Activated naive CD4-positive, alpha-beta T cell treated with Interleukin-2 at 50 U/mL for 16 hours (primary cell): ENCODE measurements at regions not wholly inside any gene's neighbourhood (a gene's known extent, or its start where the extent isn't known, plus 50 kb on each side); places are given as distances from the start of the nearest gene placed in this dataset.

ENCODE experiments used
- DNase-seq: peaks from one replicate; pipeline ENCODE4 v3.0.0-alpha.2; 2020

DNA sequence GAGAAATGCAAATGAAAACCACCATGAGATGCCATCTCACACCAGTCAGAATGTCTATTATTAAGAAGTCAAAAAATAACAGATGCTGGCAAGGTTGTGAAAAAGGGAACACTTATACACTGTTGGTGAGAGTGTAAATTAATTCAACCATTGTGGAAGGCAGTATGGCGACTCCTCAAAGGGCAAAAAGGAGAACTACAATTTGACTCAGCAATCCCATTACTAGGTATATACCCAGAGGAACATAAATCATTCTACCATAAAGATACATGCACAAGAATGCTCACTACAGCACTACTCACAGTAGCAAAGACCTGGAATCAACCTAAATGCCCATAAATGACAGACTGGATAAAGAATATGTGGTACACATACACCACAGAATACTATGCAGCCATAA, 161.1 kb upstream of the PDGFD start:
- DNase-seq, result no peak

DNA sequence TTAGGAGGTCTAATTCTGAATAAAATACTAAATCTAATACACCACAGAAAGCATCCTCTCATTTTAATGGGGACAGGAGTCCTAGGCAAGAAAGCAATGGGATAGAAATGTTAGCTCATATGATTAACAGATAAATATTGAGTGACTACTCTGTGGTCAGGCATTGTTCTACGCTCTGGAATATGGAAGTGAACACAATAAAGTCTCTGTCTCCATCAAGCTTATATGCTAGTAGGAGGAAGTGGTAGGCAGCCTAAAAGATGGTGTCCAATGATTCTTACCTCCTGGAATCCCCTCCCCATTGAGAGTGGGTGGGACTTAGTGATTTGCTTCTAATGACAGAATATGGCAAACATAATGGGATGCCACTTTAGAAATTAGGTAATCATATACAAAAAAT, 160.3 kb upstream of the PDGFD start:
- DNase-seq, result no peak

DNA sequence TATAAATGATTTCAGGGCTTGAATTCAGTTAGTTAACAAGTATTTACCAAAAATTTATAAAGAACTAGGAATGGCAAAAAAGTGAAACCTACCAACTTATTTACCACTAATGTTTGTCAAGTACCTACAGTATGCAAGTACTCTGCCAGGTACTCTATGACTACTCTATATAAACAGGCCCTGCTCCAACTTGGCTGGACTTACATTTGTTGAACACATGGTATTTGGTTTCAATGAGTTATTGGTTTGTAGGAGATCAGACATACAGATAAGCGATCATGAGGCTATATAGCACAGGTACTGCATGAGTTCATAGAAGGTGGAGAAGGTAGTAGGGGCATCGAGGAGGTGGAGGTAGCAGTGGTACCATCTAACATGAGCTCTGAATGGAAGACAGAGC, 159.9 kb upstream of the PDGFD start:
- no peak for DNase-seq

DNA sequence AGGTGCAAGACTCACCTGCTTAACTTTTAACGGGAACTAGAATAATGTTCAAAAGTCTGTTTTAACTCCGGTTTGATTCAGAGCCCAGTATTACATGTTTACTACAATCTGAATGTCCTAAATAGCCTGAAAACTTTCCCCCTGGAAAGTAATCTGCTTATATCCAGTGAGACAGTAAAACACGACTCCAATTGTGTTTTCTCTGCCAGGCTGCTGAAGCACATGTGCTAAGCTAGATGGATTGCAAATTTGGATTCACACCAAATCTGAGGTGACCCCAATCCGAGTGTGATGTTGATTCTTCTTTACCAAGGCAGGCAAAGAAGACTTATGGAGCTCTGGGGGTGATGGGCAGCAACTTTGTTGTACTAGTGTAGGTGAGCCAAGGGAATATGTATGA, 158.7 kb upstream of the PDGFD start:
- DNase-seq, result no peak

DNA sequence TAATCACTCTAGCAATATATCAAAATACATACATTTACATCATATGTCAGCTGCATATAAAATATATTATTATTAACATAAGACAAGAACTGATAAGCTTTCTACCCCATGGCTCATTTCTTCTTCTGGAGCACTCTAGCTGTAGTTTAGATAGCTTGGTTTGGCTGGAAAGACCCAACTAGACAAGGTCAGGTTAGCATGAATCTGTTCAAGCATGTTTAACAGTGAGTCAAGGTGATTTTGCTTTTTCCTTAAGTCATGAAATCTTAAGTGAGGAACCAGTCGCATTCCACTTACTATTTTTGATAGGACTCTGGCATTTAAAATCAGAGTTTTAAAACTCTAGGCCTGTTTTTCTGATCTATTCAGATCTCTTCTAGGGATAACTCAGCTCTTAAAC, 157.0 kb upstream of the PDGFD start:
- no peak for DNase-seq

DNA sequence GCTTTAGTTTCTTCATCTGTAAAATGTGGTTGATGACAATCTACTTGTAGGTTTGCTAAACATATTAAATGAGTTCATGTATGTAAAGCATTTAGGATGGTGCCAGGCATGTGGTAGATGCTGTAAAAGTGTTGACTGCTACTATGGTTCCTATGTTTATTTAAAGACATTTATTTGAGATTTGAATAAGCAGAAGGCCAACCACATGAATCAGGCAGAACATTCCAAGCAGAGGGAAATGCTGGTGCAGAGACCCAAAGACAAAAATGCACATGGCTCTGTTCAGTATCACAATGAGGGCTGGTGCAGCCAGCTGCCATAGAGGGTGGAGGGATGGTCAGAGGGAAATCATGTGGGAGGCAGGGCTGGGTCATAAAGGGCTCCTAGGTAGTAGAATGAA, 156.2 kb upstream of the PDGFD start:
- DNase-seq, result no peak

DNA sequence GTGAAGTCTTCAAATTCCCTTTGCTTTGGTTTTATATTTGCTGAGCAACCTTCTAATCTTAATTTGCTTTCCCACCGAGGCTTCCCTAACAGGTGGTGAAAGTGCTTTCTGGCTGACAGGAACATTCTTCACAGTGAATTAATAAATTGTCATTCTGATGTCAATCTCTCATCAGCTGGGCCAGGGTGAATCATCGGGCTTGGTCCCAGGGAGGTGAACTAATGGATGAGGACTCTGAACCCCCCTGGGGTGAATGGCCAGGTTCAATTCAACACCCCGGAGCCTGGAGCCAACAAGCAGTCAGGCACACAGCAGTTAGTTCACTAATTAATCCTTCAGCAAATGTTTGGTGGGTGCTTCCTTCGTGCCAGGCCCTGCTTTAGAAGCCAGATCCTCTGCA, 155.4 kb upstream of the PDGFD start:
- no peak for DNase-seq

DNA sequence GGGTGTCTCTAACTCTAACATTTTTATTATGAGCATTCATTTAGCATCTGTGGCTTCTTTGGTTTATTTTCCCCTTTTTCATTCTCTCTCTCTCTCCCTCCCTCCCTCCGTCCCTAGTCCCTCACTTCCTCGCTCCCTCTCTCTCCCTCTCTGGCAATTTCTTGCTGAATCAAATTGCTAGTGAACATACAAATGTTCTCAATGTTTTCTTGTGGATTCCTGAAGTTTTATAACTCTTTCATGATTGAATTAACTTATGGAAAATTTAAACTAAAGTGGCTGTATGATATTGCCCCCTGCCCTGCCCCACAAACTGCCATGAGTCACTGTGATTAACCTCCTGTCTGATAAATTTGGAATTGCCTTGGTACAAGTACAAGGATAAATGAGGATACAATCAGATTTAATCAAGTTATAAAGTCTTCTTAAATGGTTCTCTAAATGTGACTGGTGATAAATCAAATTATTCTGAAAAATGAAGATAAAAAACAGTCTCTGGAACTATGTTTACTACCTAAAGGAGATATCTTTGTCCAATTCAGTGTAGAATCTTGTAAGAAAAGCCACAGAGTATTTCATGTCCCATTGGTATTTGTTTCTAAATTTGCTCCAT, 143.0 kb upstream of the PDGFD start:
- no peak for DNase-seq

DNA sequence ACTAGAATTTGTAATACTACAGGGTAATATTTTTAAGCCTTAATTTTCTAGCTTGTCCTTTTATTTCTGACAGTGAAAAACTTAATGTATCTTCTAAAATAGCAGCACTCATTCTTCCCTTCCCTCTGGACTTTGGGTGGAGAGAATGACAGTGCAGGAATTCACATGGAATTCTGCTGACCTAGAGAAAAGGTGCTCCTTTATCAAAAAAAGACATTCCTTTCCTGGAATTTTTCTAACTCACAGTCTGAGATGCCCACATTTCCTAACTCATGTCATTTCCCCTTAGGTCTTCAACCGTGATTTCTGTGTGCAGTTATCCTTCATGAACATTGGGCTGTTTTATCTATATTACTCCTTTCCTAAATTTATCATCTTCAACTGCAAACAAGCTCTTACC, 137.8 kb upstream of the PDGFD start:
- DNase-seq, result no peak

DNA sequence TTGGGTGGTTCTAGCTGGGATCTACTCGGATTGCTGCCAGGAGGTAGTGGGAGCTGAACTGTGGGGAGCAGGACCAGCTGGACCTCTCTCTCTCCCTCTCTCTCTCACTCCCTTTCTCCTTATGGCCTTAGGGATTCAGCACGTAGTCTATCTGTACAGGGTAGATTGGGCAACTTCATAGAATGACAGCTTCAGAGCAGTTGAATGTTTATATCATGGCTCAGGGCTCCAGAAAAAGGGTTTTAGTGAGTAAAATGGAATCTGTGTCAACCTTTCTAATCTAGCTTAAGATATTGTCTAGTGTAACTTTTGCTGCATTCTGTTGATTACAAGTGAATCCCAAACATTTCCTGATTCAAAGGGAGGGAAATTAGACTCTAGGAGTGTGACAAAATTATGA, 127.7 kb upstream of the PDGFD start:
- DNase-seq, result no peak

DNA sequence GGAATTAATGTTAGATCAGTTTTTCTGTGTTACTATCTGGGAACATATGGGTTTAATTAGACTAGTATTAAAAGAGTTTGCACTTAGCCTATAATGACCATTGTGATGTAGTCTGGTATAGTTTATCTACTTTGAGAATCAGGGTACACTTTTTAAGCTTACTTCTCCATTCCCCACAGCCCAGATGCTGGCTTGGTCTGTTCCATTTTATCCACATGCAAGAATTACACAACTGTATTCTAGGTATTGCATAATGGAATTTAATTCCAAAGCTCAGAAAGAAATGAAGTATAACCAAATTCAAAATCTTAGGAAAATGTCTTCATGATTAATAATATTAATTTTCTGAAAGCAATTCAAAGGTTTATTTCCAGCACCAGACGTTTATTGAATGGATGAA, 122.2 kb upstream of the PDGFD start:
- DNase-seq, result no peak

DNA sequence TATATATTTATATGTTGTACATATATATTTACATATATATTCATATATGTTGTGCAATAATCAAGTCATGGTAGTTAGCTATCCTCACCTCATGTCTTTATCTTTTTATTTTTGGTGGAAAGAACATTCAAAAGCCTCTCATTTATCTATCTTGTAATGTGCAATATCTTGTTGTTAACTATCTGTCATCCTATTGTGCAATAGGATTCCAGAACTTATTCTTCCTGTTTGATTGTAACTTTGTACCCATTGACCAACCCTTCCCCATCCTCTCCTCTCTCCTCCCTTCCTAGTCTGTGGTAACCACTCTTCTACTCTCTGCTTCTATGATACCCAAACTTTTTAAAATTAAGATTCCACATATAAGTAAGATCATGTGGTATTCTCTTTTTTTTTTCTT, 115.6 kb upstream of the PDGFD start:
- no peak for DNase-seq

DNA sequence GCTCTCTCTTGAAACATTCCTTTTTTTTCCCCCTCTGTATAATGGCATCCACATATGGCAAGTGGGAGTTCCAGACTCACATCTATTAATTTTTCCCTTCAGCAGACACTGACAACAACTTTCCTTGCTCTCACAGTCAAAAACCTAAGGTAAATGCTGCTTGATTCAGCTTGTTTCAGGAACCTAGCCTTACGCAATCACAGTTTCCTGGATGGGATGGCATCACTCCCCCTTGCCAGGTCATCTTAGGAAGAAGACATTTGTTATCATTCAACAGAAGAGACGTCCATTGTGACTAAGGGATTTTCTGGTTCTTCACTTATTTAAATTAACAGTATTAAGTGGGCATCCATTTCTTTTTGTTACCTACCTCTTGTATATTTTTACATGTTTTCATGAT, 112.0 kb upstream of the PDGFD start:
- DNase-seq, result no peak

DNA sequence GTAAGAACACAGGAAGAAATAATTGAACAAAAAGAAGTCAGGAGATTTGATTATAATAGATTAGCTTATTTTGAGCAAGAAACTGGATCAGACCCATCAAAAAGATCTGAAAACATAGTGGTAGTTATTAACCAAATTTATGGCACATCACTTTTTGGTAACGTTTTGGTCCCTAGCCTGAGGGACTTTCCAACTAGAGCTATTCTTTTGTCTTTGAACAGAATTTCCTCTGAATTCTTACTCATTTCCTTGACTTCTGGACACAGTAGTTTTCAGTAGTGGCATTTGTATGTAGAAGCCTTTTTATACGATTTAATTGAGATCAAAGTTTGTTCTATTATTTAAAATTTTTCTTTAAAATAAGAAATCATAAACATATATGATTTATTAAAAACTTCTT, 96.5 kb upstream of the PDGFD start:
- no peak for DNase-seq

DNA sequence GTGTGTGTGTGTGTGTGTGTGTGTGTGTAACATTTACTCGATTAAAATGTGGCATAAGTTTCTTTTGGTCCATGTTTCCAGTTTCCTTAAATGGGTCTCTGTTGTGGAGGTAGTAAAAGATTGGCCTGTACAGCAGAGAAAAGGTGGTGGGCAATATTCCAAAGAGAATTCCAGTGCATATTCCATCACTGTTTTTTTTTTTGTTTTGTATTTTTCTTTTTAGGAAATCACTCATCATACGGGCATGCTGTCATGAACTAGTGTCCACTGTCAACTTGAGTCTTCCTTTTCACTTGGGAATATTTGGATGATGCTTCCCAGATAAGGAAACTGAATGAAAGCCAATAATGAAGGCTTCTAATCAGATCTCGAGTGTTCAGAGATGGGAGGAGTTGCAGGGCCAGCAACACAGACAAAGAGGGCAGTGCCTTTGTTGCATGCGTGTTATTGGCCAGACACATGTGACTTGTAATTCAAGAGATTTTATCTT, 95.2 kb upstream of the PDGFD start:
- DNase-seq, result no peak

DNA sequence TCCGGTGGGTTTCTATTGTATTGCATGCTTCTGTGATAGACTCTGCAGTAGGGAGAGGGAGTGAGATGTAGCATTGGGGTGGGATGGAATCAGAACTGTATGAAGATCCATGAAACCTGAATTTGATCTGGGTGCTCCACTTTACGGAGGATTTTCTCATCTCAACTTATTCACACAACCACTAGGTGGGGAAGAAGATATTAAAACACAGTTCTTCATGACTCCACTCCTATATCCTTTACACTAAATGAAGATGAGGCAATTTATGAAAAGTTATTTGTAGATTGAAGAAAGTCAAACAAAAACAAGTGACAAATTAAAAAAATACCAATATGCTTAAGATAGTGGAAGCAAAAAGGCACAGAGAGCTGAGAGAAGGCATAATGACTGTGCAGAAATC, 92.6 kb upstream of the PDGFD start:
- no peak for DNase-seq

DNA sequence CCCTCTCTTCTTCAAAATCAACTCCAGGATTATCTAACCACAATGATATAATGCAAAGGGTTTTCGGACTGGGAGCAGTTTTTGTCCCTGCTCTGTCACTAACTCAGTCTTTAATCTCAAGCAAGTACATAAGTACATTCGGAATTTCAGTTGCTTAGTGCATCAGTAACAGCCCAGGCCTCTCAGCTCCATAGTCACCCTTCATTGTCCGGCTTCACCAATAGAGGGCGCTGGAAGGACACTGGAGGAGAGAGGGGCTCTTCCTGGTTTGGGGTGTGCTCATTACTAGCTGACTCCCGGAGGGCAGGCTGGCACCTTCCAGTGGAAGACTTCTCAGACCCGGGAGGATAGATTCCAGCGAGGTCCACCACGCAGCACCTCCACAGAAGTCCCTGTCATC, 90.4 kb upstream of the PDGFD start:
- no peak for DNase-seq

DNA sequence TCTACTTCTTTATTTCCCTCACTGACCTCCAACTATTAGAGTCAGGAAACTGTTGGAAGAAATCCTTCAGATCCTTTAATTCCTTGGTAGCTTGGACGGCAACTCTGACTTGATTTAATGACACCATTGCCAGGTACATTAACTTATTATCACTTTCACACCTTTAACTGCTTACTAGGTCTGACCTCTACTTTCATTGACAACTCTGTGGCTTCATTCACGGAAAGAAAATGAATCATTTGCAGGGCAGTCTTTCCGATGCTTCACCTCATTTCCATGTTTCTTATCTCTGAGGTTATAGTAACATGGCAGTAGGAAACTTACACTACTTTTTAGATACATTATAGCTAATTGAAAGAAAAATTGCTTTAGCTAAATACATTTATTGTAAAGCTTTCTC, 82.6 kb upstream of the PDGFD start:
- DNase-seq, result no peak

DNA sequence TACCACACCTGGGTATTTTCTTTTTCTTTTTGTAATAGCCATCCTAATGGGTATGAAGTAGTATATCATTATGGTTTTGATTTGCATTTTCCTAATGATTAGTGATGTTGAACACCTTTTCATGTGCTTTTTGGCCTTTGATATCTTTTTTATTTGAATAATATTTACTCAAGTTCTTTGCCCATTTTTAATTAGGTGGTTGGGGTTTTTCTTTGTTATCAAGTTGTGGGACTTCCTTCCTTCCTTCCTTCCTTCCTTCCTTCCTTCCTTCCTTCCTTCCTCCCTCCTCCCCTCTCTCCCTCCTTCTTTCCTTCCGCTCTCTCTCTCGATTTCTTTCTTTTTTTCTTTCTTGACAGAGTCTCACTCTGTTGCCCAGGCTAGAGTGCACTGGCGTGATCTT, 75.0 kb upstream of the PDGFD start:
- no peak for DNase-seq

DNA sequence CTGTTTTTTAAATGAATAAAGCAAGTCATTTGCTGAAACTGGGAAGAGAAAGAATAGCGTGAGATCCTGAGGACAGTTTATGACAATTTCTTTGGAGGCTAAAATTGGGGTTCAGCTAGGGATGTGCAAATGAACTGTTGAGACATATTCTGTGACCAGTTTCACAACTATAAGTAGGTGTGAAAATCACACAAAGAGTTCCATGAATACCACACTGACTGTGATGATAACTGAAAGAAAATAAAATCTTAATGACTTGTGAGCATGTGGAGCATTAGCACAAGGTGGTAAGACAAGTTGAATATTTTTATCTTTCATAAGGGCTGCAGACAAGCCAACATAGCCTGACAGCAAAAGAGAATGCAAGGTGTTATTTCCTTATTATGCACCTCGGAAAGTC, 61.1 kb upstream of the PDGFD start:
- DNase-seq, result no peak

DNA sequence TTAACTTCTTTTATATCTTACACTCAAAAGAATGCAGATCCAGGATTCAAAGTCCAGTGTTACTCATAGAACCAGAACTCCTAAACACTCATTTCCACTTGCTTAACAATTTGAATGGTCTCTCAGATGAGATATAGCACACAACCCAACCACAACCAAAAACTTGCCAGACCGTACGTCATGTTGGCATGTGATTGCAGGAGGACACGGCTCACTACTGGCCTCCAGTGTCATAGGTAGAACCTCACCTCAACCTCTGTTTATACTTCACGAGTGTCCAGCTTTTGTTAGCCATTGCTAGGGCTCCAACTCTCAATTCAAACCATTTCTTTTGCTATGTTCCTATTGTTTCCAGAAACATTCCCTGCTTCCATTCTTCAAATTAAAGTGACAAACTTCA, 58.5 kb upstream of the PDGFD start:
- no peak for DNase-seq

DNA sequence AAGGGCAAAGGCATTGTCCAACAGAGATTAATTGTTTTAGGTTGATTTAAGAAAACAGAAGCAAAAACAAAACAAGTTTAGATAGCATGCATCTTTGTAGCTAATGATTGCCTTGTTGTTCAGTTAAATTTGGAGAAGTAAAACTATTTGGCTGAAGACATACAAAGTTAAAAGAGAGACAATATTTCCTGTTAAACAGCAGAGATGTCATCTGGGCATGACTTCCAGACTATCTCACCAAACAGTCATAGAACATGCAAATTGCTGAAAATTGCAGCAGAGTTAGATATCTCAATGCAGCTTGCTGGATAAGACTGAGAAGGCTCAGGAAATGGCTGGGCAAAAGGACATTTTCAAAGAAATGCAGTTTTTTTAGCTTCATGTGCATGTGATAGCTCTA, 57.5 kb upstream of the PDGFD start:
- DNase-seq, result no peak

DNA sequence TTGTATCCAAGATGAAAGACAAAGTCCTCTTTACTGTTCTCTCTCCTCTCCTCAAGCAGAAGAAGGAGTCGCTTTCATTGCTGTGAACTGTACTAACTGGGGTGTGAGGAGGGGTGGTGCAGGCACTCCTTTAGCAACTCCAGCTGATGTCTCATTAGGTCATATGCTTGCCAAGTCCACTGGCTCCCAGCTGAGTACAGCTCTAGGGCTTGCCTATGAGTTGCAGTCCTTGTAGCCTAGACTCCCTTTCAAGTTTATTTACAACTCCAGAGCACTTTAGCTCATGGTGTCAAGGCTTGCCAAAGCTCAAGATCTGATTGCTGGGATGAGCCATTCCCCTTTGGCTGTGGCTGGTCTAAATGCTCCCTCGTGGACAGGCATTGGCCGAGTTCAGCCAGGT, 55.1 kb upstream of the PDGFD start:
- no peak for DNase-seq

DNA sequence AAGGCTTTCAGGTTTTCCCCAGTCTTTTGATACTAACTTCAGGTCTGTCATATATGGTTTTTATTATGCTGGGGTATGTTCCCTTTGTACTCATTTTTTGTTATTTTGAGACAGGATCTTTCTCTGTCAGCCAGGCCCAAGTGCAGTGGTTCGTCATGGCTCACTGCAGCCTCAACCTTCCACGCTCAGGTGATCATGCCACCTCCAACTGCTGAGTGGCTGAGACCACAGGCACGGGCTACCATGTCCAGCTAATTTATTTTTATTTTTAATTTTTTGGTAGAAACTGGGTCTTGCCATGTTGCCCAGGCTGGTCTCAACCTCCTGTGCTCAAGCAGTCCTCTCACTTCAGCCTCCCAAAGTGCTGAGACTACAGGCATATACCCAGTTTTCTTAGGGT, 50.6 kb upstream of the PDGFD start:
- DNase-seq, result no peak
